HG03280 (cell line): ENCODE measurements at regions not wholly inside any gene's neighbourhood (a gene's known extent, or its start where the extent isn't known, plus 50 kb on each side); places are given as distances from the start of the nearest gene placed in this dataset.
"Not testable (repeated sequence)": the region's sequence is repeated elsewhere in the genome, so short reads cannot be mapped to it uniquely, and the experiment has no call there.

Source experiments
- ATAC-seq: cut with Tn5 transposase; IDR thresholded peaks from one replicate; pipeline ENCODE4 v1.9.1; 2021; ENCODE audit warnings: mild to moderate bottlenecking, moderate library complexity; ENCODE audit not compliant: unreplicated experiment

- no peak for ATAC-seq
Measured at GRCh38 chr1:10938741-10939417, 73.6 kb upstream of the TARDBP start.

GRCh38 chr1:10939654-10940450 lies 72.6 kb upstream of the TARDBP start:
- ATAC-seq: peak; percentile 53

DNA sequence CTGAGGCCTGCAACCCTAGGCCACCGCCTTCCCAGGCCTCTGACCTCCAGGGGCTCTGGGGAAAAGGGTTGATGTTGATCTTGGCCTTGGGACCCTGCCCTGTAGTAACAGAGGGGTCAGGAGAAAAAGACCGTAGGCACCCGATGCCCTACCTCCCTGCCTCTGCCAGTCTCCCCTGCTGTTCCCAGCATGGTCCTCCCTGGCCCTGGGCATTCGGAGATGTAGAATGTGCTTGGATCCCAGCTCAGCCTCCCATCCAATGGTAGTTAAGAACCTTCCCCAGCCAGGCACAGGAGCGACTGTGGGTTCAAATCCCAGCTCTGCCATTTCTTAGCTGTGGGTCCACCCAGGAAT lies 72.0 kb upstream of the TARDBP start:
- ATAC-seq: no peak

DNA sequence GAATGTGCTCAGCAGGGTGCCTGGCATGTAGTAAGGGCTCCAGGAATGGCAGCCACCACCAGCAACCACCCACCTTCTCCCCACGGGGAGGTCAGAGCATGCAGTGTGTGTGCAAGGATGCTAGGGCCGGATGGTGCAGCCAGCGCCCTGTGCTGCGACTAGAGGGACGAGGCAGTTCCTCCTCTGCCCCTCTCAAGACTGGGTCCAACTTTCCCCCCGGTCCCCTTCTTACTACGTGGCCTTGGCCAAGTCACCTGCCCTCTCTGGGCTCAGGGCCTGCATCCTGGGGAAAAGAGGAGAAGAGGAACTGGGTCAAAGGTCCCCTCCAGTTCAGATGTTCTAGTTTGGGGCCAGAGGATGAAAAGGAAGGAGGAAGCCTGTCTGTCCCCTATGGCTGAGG lies 71.6 kb upstream of the TARDBP start:
- no peak for ATAC-seq

- ATAC-seq: no peak
Measured at GRCh38 chr1:10941891-10942541, 70.4 kb upstream of the TARDBP start.

GRCh38 chr1:10942542-10942912 lies 69.9 kb upstream of the TARDBP start:
- ATAC-seq: no peak

DNA sequence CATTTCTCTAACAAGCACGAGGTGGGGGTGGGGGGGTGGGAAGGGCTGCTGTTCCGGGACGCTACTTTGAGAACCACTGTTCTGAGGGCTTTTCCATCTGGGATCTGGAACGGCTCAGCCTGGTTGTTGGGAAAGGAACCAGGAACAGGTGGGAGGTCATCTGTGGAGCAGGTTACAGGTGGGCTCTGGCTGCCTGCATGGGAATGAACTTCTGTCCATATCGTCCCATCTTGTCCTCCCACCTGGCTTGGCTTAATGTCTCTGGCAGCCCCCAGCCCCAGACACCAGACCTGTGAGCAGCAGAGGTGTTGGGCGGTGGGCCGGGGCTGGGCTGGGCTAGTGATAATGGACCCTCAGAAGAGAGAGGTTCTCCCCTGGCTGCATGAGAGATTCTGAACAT lies 69.4 kb upstream of the TARDBP start:
- ATAC-seq: no peak

DNA sequence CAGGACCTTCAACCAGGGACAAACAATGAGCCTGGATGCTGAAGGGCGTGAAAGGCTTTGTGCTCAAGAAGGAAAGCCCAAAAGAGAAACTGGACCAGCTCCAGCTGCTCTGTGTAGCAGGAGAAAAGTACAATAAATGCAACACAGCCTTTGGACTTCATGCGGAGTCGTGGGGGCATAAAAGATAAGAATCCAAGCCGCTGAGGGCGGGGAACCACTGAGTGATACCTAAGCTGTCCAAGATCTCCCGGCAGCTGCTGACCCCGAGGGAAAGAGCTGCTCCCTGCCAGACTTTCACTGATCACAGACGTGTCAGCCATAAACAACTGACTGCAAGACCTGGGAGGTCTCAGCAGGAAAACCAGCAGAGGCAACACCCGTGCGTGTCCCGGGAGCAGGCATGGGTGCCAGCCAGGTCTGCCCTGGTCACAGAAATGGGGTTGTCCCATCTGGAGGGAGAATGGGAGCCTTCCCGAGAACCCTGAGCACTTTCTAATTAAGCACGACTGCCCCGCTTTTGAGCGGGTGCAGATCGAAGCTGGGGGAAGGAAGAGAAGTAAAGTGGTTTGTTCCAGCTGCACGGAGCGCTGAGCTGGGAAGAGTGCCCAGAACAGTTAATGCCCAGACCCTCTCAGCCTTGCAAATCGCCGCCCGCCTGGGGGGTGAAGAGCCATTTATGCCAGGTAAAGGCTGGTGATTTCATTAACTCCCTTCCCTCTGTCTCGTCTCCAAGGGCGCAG lies 68.3 kb upstream of the TARDBP start:
- no peak for ATAC-seq

DNA sequence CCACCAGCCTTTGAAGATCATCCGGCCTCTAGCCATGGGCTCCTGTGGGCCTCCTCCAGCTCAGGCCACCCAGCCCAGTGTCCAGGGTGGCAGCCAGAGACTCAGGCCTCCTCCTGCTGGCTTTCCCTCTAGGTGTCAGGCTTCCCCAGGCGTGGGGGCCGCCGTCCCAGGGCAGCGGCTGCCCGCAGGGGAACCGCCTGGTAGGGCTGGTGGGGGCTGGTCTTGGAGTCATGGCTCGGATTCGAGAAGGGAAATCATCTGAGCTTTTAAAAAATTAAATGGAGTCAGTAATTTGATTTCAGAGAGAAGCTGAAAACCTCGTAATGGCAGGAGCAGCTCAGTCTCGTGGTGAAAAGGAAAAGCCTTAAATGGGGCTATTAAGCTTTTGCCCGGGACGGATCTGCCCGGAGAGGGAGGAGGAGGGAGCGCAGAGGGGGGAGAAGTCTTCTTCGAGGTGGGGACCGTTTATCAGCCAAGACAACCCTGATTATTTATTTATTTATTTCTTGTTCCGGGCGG lies 66.4 kb upstream of the TARDBP start:
- ATAC-seq: no peak

DNA sequence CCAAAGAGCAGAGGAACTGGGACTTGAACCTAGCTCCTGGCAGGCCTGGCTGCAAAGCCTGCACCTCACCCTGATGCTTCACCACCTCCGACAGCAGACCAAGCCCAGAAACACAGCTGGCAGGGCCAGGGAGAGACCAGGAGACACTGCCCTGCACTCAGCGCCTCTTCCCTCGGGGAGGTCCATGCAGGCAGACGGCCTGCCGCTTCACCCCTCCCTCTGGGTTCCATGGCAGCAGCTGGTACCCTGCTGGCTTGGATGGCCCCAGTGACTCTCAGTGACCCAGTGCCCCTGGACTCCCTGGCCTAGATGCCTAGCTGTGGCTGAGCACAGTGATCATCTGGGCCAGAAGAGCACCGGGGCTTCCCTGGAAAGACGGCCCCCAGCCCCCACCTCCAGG lies 65.3 kb upstream of the TARDBP start:
- no peak for ATAC-seq

DNA sequence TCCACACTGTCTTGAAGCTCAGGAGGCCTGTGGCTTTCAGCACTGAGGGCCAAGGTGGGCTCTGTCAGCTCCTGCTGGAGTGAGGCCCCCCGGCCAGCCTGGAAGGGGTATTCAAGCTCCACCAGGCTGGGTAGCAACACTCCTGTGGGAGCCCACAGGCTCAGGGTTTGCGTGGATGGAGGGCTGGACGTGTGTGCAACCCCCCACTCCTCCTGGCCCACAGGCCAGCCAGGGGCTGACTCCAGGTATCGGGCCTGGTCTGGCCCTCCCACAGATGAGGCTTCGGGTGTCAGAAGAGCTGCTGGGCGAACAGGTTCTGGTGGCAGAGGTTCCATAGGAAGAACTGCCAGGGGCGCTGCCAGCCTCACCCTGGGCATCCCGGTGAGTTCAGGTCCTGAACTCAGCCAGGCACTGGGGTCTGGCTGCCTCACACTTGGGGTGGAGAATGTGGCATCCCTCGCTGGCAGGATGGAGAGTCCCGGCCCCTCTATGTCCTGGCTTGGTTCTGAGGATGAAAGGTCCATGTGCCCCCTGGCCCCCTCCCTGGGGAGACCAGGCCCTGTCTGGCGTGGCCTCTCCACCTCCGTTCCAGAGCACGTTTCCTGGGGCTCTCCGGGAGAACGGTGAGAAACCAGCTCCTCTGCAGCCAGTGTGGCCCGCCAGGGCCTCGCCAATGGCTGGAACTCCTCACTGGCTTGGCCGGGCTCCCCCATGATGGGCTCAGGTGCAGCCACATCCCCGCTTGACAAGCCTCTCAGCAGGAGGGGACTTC lies 64.6 kb upstream of the TARDBP start:
- ATAC-seq: no peak

GRCh38 chr1:10948463-10948775 lies 64.0 kb upstream of the TARDBP start:
- ATAC-seq: no peak

- ATAC-seq: no peak
Measured at GRCh38 chr1:10950316-10951172, 61.9 kb upstream of the TARDBP start.

DNA sequence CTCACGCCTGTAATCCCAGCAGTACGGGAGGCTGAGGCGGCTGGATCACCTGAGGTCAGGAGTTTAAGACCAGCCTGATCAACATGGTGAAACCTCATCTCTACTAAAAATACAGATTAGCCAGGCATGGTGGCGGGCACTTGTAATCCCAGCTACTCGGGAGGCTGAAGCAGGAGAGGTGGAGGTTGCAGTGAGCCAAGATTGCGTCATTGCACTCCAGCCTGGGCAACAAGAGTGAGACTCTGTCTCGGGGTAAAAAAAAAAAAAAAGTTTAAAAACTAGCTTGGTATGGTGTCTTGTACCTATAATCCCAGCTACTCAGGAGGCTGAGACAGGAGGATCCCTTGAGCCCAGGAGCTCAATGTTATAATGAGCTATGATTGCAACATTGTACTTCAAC lies 61.2 kb upstream of the TARDBP start:
- not testable (repeated sequence) for ATAC-seq

- ATAC-seq: no peak
Measured at GRCh38 chr1:10951961-10952360, 60.5 kb upstream of the TARDBP start.

DNA sequence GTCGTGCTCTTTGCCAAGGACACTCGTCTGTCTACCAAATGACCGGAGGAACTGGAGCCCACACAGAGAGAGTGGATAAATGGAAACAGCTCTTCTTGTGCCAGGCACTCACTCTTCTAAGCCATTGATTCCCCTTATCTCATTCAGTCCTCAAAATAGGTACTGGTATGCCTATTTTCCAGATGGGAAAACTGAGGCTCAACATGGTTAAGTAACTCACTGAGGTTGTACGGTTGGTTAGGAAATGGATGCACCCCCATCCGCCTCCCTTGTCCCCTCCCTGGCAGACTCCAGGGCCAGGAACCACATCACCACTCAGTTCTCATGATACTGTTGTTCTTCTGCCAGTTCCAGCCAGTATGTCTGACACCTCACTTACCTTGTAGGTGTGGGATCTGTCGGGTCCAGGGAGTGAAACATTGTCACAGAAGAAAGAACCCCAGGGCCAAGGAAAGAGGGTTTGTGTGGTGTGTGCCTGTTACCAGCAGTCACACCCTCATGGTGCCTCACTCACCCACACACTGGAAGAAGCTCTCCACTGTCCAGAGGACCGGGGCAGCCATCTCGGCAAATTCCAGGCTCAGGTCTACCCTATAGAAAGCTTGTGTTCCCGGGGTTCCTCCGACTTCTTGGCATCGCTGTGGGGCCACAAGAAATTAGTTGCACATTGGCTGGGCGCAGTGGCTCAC lies 58.8 kb upstream of the TARDBP start:
- no peak for ATAC-seq

- no peak for ATAC-seq
Measured at GRCh38 chr1:10957133-10957532, 55.3 kb upstream of the TARDBP start.

DNA sequence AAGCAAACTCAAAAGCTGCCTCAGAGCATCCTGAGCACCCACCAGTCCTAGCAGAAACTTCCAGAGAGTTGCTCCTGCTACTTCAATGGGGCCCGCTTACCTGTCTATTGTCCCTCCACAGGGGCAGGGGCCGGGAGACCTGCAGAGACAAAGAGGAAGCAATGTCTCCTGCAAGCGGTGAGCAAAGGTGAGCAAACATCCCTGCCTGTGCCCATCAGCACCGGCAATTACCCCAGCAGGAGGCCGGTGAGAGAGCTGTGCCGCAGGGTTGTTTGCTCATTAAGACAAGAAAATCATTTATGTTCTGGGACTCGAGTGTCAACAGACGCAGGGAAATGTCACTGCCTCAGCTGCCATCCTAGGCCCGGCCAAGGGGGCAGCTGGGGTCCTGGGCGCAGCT lies 53.8 kb upstream of the TARDBP start:
- no peak for ATAC-seq
